ENCODE measurements at regions not wholly inside any gene's neighbourhood (a gene's known extent, or its start where the extent isn't known, plus 50 kb on each side); places are given as distances from the start of the nearest gene placed in this dataset.
A peak's percentile ranks its signal among the peaks of the same experiment; 100 is the strongest.

DNA sequence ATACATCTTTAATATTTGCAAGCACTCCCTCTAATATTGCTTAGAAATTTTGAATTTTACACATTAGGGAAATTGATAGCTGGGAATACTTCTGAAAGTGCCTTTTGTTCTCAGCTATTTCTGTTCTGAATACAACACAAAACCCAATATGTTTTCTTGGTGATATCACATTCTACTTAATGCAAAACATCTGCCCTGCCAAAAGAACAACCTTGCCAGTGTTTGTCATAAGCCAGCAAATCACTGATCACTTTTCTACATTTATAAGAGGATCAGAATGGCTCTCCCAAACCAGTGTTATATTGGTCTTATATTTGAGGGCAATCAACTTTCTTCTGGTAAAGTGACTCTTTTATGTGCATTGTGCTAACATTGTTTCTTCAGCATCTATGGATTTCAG is 126.8 kb upstream of the APOOL start:
- Histone ChIP-seq H3K27me3 (ENCODE audit: low read depth, low read length) (no peaks in the 10 kb centered on the region), H3K4me3 (ENCODE audit: low read length) (no peak overlapping the region), H3K4me2 (ENCODE audit: low read length) (no peak overlapping the region), H3K9ac (ENCODE audit: low read length) (no peak overlapping the region), H2AFZ (ENCODE audit: low read depth, low read length) (no peak overlapping the region), H3K36me3 (replicated peaks; ENCODE audit: low read depth, low read length) (no peaks in the 10 kb centered on the region), H3K4me1 (ENCODE audit: low read length) (no peaks in the 10 kb centered on the region), H3K79me2 (ENCODE audit: low read length) (no peaks in the 10 kb centered on the region), H4K20me1 (ENCODE audit: insufficient read depth, low read length) (no peaks in the 10 kb centered on the region), H3K9me3 (ENCODE audit: insufficient read depth, low read length) (no peaks in the 10 kb centered on the region), H3K27ac (ENCODE audit: low read length) (no peak overlapping the region)
- TF ChIP-seq, protein P1, sequence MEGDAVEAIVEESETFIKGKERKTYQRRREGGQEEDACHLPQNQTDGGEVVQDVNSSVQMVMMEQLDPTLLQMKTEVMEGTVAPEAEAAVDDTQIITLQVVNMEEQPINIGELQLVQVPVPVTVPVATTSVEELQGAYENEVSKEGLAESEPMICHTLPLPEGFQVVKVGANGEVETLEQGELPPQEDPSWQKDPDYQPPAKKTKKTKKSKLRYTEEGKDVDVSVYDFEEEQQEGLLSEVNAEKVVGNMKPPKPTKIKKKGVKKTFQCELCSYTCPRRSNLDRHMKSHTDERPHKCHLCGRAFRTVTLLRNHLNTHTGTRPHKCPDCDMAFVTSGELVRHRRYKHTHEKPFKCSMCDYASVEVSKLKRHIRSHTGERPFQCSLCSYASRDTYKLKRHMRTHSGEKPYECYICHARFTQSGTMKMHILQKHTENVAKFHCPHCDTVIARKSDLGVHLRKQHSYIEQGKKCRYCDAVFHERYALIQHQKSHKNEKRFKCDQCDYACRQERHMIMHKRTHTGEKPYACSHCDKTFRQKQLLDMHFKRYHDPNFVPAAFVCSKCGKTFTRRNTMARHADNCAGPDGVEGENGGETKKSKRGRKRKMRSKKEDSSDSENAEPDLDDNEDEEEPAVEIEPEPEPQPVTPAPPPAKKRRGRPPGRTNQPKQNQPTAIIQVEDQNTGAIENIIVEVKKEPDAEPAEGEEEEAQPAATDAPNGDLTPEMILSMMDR (IDR thresholded peaks at IDR 0.05; ENCODE audit: low read depth, low read length): no peak
- no peak for TF ChIP-seq EZH2phosphoT487 (IDR thresholded peaks at IDR 0.05; ENCODE audit: low read depth)

DNA sequence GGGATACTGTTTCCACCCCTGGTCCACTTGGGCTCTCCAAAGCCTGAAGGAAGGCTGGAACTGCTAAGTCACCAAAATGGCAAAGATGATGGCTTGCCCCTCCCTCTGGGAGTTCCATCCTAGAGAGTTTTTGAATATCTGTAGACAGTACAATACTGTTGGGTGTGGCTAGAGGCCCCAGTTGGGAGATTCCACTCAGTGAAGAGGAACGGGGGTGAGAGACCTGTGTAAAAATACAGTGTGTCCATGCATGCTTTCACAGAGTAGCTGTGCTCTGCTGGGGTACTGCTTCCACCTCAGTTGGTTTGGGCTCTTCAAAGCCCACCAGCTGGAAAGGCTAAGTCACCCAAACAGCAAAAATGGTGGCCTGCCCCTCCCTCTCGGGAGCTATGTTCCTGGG is 109.8 kb upstream of the APOOL start:
- Histone ChIP-seq H3K9me3 (ENCODE audit: insufficient read depth, low read length) (no peaks in the 10 kb centered on the region), H4K20me1 (ENCODE audit: insufficient read depth, low read length) (no peaks in the 10 kb centered on the region), H3K4me1 (ENCODE audit: low read length) (peaks cover 6% of the 10 kb centered on the region), H2AFZ (ENCODE audit: low read depth, low read length) (no peak overlapping the region), H3K36me3 (replicated peaks; ENCODE audit: low read depth, low read length) (no peaks in the 10 kb centered on the region), H3K27ac (ENCODE audit: low read length) (no peak overlapping the region), H3K4me3 (ENCODE audit: low read length) (no peak overlapping the region), H3K4me2 (ENCODE audit: low read length) (no peak overlapping the region), H3K9ac (ENCODE audit: low read length) (no peak overlapping the region), H3K27me3 (ENCODE audit: low read depth, low read length) (no peaks in the 10 kb centered on the region), H3K79me2 (ENCODE audit: low read length) (no peaks in the 10 kb centered on the region)
- TF ChIP-seq EZH2phosphoT487 (IDR thresholded peaks at IDR 0.05; ENCODE audit: low read depth): no peak
- TF ChIP-seq, protein P1 (IDR thresholded peaks at IDR 0.05; ENCODE audit: low read depth, low read length): no peak

DNA sequence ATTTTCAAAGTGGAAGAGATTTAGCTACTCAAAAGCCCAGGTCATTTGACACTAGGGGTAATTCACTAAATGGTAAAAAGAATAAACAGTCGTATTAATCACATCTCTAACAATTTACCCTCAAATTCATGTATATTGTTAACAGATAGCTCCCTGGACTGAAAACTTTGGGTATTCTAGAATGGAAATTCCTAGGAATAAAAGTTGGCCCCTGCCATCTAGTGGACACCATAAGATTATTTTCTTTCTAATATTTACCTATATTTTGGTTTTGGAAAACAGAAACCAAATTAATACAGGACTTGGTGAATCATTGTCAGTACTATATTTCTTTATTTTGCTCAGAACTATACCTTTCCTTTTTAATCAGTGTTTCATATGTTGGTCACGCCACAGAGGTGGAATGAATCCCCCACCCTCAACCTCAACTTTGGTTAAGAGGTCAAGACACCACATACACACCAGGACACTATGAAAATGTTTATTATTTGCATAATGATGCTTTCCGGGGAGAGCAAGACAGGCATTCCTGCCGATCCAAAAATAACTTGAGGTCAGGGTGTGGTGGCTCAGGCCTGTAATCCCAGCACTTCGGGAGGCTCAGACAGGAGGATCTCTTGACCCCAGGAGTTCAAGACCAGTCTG is 96.2 kb upstream of the APOOL start:
- TF ChIP-seq EZH2phosphoT487 (IDR thresholded peaks at IDR 0.05; ENCODE audit: low read depth): no peak
- TF ChIP-seq, protein P1 (IDR thresholded peaks at IDR 0.05; ENCODE audit: low read depth, low read length): peak; percentile 48
- Histone ChIP-seq H4K20me1 (ENCODE audit: insufficient read depth, low read length) (no peaks in the 10 kb centered on the region), H3K4me3 (ENCODE audit: low read length) (no peak overlapping the region), H3K9ac (ENCODE audit: low read length) (no peak overlapping the region), H3K4me1 (ENCODE audit: low read length) (peaks cover 3% of the 10 kb centered on the region; the same call in 1 of the 2 replicates), H3K4me2 (ENCODE audit: low read length) (peak overlapping the region; percentile 11; the same call in 1 of the 2 replicates), H2AFZ (ENCODE audit: low read depth, low read length) (no peak overlapping the region), H3K36me3 (replicated peaks; ENCODE audit: low read depth, low read length) (no peaks in the 10 kb centered on the region), H3K27me3 (ENCODE audit: low read depth, low read length) (no peaks in the 10 kb centered on the region), H3K9me3 (ENCODE audit: insufficient read depth, low read length) (no peaks in the 10 kb centered on the region), H3K79me2 (ENCODE audit: low read length) (no peaks in the 10 kb centered on the region), H3K27ac (ENCODE audit: low read length) (no peak overlapping the region)

DNA sequence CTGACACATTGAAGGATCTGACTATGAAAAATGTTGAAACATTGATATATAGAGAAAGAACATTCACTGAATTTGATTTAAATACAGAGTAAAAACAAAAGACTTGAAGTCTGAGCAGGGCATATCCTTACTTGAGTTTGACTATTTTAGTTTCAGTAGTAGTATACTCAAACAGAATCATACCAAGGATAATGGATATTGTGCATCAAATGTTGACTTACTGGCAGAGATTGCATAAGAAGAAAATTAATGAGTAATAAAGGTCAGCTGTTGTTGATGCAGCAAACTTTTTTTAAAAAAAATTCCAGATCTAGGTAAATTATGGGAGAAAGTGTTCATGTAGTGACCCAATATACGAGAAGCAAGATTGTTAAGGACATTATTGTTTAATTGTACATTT is 94.5 kb upstream of the APOOL start:
- Histone ChIP-seq H2AFZ (ENCODE audit: low read depth, low read length) (no peak overlapping the region), H4K20me1 (ENCODE audit: insufficient read depth, low read length) (no peaks in the 10 kb centered on the region), H3K9me3 (ENCODE audit: insufficient read depth, low read length) (no peaks in the 10 kb centered on the region), H3K9ac (ENCODE audit: low read length) (no peak overlapping the region), H3K4me3 (ENCODE audit: low read length) (no peak overlapping the region), H3K4me2 (ENCODE audit: low read length) (no peak overlapping the region), H3K27ac (ENCODE audit: low read length) (no peak overlapping the region), H3K36me3 (replicated peaks; ENCODE audit: low read depth, low read length) (no peaks in the 10 kb centered on the region), H3K27me3 (ENCODE audit: low read depth, low read length) (no peaks in the 10 kb centered on the region), H3K79me2 (ENCODE audit: low read length) (no peaks in the 10 kb centered on the region), H3K4me1 (ENCODE audit: low read length) (peaks cover 3% of the 10 kb centered on the region; the same call in 1 of the 2 replicates)
- no peak for TF ChIP-seq EZH2phosphoT487 (IDR thresholded peaks at IDR 0.05; ENCODE audit: low read depth)
- TF ChIP-seq, protein P1 (IDR thresholded peaks at IDR 0.05; ENCODE audit: low read depth, low read length): no peak

All from OCI-LY3 (cell line).